Natural killer cell treated with Interleukin-12 subunit alpha and Interleukin-12 subunit beta and Interleukin-15 and Interleukin-18, amount 100 ng/mL, for 72 hours (primary cell): ENCODE measurements at regions not wholly inside any gene's neighbourhood (a gene's known extent, or its start where the extent isn't known, plus 50 kb on each side); places are given as distances from the start of the nearest gene placed in this dataset.

ENCODE experiments used
- ATAC-seq, 2 donors: fragments of 150-1000 bp; cut with Tn5 transposase in 1 of 2; sonication (Bioruptor Pico), chemical (Tn5 transposase) in 1 of 2; 2 replicates each; pipeline ENCODE4 v1.10.0; 2021
- DNase-seq: peaks from one replicate; pipeline ENCODE4 v3.0.0; 2022; ENCODE audit warnings: low spot score
- H3K27ac Mint-ChIP-seq, 2 donors: 1 replicate in 1 of 2; 2 replicates in 1 of 2; pipeline ENCODE4 v1.8.0; 2022; ENCODE audit warnings: mixed read lengths in 2 of 2, mild to moderate bottlenecking in 1 of 2, moderate library complexity in 1 of 2
- H3K27me3 Mint-ChIP-seq, 2 donors: 1 replicate in 1 of 2; 2 replicates in 1 of 2; pipeline ENCODE4 v1.8.0; 2022; ENCODE audit warnings: mixed read lengths in 2 of 2
- H3K36me3 Mint-ChIP-seq: one replicate; pipeline ENCODE4 v1.8.0; 2022; ENCODE audit warnings: mixed read lengths
- H3K4me1 Mint-ChIP-seq, 2 donors: 1 replicate in 1 of 2; 2 replicates in 1 of 2; pipeline ENCODE4 v1.8.0; 2022; ENCODE audit warnings: low read depth in 2 of 2, mixed read lengths in 2 of 2, mild to moderate bottlenecking in 1 of 2
- H3K4me3 Mint-ChIP-seq: one replicate; pipeline ENCODE4 v1.8.0; 2022; ENCODE audit warnings: mixed read lengths
- H3K9me3 Mint-ChIP-seq: 2 replicates; pipeline ENCODE4 v1.8.0; 2022; ENCODE audit warnings: mixed read lengths

GRCh38 chr1:58135821-58136321, 410.7 kb downstream of the OMA1 start:
- H3K27me3 Mint-ChIP-seq, result peaks cover 3 to 7% of the 10 kb centered on the region in 2 donors
- peaks cover 5% of the 10 kb centered on the region for H3K9me3 Mint-ChIP-seq
- no peak overlapping the region for H3K27ac Mint-ChIP-seq
- H3K36me3 Mint-ChIP-seq, result peaks cover 7% of the 10 kb centered on the region
- DNase-seq (no peak), ATAC-seq (no peak)
- no peak overlapping the region for H3K4me3 Mint-ChIP-seq
- no peaks in the 10 kb centered on the region for H3K4me1 Mint-ChIP-seq

DNA sequence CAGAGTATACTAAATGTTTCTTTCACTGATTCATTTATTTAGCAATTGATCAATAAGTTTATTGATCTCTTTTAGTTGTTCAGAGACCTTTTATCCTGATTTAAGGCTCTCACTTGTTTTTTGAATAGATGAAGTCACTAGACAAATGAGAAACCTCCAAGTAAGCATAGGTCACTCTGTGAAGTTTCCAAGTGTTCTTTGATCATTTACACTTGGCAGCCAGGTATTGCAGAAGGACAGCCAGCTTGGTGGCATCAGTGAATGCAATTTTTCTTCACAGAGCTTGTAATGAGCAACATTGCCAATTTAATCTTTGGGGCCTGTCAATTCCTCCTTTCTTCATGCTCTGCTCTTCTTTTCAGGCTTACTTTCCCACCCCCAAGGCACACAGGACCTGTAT, 413.0 kb downstream of the OMA1 start:
- Mint-ChIP-seq H3K27me3 (peaks cover 3 to 7% of the 10 kb centered on the region in 2 donors), H3K4me3 (no peak overlapping the region)

DNA sequence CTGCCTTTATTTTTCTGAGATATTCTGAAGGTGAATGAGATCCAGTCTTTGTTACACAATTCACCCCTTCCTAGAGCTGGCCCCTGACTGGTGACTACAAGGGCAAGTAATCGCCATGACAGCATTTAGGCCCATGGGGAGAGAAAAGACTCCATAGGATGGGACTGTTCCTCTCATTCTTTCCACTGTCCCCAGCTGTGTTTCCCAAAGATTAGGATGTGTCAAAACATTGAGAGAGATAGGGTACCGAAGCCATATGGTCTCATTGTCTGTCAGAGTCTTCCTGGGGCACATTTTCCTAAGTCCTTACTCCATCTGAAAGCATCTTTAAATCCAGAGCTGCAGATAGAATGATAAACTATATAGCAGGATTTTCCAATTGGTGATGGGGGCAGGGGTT, 423.5 kb downstream of the OMA1 start:
- no peaks in the 10 kb centered on the region for H3K9me3 Mint-ChIP-seq
- no peak for ATAC-seq
- H3K36me3 Mint-ChIP-seq, result no peaks in the 10 kb centered on the region
- H3K4me3 Mint-ChIP-seq, result no peak overlapping the region
- H3K27ac Mint-ChIP-seq, result no peak overlapping the region
- DNase-seq, result no peak
- no peaks in the 10 kb centered on the region for H3K27me3 Mint-ChIP-seq
- no peaks in the 10 kb centered on the region for H3K4me1 Mint-ChIP-seq

More for the DNA sequence above, 413.0 kb downstream of the OMA1 start:
- Mint-ChIP-seq H3K4me1 (no peaks in the 10 kb centered on the region), H3K36me3 (peaks cover 7% of the 10 kb centered on the region), H3K9me3 (peaks cover 5% of the 10 kb centered on the region), H3K27ac (no peak overlapping the region)
- no peak for ATAC-seq
- DNase-seq, result no peak

DNA sequence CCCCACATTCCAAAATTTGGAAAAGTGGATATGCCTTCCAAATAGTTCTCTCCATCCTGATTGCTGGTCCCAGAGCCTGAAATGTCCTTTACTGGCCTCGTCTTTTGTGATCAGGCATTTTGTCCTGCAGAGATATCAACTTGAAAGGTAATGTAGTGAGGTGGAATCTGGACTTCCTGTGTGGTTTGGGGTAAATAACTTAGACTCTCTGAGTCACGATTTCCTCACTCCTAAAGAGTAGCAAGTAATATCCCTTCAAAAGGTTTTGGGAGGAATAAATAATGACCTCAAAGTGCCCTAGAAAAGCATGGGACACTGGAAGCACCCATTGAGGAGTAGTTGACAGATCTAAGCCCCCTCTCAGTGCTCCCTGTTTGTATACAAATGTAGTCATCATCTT, 426.6 kb downstream of the OMA1 start:
- Mint-ChIP-seq H3K27ac (no peak overlapping the region), H3K36me3 (no peaks in the 10 kb centered on the region), H3K4me3 (no peak overlapping the region), H3K9me3 (no peaks in the 10 kb centered on the region), H3K27me3 (no peaks in the 10 kb centered on the region), H3K4me1 (no peaks in the 10 kb centered on the region)
- no peak for DNase-seq
- ATAC-seq, result no peak

DNA sequence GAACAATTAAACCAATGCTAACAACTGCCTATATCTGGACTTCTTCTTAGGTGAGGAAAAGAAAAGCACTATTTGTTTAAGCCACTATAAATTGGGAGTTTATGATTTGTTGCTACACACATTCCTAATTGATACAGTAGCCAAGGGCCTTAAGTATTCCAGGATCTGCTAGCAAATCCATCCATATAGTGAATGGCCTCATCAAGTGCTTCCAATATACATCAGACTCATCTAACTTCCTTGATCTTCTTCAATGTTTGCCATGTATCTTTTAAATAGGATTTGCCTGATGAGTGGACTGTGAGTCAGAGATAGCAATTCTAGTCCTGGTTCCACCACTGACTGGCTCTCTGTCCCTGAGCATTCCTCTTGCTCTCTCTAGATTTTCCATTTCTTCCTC, 430.2 kb downstream of the OMA1 start:
- peaks cover 4% of the 10 kb centered on the region for H3K9me3 Mint-ChIP-seq

DNA sequence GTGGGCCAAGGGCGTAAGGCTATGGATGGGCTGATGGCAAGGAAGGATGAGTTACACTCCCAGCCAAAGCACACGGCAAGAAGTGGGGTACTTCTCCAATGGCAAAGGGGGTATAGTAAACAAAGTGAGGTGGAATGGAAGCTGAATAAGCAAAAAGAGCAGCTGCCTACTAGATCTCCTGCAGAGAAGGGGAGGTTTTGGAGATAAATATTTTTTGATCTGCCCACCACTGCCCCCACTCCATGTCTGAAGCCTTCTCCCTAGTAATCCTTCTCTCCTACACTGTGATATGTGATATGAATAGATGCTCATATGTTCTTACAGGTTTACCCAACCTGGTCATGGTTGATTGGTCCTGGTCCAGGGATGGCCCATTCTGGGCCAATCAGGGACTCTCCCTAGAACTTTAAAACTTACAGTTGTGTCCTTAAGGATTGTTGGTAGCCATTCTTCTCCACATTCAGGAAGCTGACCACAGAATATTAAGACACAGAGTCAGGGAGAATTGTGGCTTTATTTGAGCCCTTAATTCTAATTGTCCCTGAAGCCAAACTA, 436.8 kb downstream of the OMA1 start:
- Mint-ChIP-seq H3K27ac (no peak overlapping the region), H3K4me3 (no peak overlapping the region), H3K36me3 (no peaks in the 10 kb centered on the region)

More for the DNA sequence above, 430.2 kb downstream of the OMA1 start:
- Mint-ChIP-seq H3K4me1 (no peaks in the 10 kb centered on the region), H3K27ac (no peak overlapping the region), H3K27me3 (peaks cover 11 to 21% of the 10 kb centered on the region in 2 donors), H3K4me3 (no peak overlapping the region), H3K36me3 (no peaks in the 10 kb centered on the region)
- ATAC-seq (no peak), DNase-seq (no peak)

GRCh38 chr1:58108783-58109182, 437.7 kb downstream of the OMA1 start:
- Mint-ChIP-seq H3K9me3 (no peaks in the 10 kb centered on the region), H3K27me3 (peaks cover 23 to 35% of the 10 kb centered on the region in 2 donors), H3K36me3 (no peaks in the 10 kb centered on the region), H3K4me3 (no peak overlapping the region), H3K27ac (no peak overlapping the region), H3K4me1 (no peaks in the 10 kb centered on the region)
- ATAC-seq, result no peak
- DNase-seq, result no peak

More for the DNA sequence above, 436.8 kb downstream of the OMA1 start:
- Mint-ChIP-seq H3K9me3 (peaks cover 3% of the 10 kb centered on the region), H3K4me1 (no peaks in the 10 kb centered on the region), H3K27me3 (peaks cover 19 to 32% of the 10 kb centered on the region in 2 donors)
- DNase-seq (no peak), ATAC-seq (no peak)

DNA sequence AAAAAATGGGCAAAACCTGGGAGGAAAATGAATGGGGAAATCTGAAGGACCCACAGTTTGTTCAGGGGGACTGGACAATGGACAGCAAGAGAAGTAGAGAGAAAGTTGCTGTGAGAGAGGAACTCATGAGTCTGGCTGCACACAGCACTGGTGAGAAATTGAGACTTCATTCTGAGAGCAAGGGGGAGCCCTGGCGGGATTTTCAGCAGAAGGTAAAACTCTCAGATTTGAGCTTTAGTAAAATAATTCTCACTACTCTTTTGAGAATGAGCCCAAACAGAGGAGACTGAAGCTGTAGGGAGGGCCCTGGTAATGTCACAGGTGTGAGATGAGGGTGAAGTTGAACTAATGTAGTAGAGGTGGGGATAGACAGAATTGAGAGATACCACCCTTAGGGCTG, 438.6 kb downstream of the OMA1 start:
- H3K4me1 Mint-ChIP-seq, result no peaks in the 10 kb centered on the region
- H3K4me3 Mint-ChIP-seq, result no peak overlapping the region
- H3K9me3 Mint-ChIP-seq, result no peaks in the 10 kb centered on the region
- DNase-seq, result no peak
- H3K36me3 Mint-ChIP-seq, result no peaks in the 10 kb centered on the region
- ATAC-seq, result no peak
- H3K27ac Mint-ChIP-seq, result no peak overlapping the region
- H3K27me3 Mint-ChIP-seq, result peaks cover 24 to 32% of the 10 kb centered on the region in 2 donors

- DNase-seq, result no peak
- Mint-ChIP-seq H3K4me1 (no peaks in the 10 kb centered on the region), H3K4me3 (no peak overlapping the region), H3K27me3 (peaks cover 14 to 17% of the 10 kb centered on the region in 2 donors), H3K36me3 (no peaks in the 10 kb centered on the region), H3K9me3 (no peaks in the 10 kb centered on the region), H3K27ac (no peak overlapping the region)
- ATAC-seq, result no peak
These were observed 441.6 kb downstream of the OMA1 start for GRCh38 chr1:58104960-58105359.

GRCh38 chr1:58096714-58097113, 449.8 kb downstream of the OMA1 start:
- Mint-ChIP-seq H3K4me3 (no peak overlapping the region), H3K9me3 (no peaks in the 10 kb centered on the region), H3K4me1 (no peaks in the 10 kb centered on the region), H3K27ac (no peak overlapping the region), H3K36me3 (no peaks in the 10 kb centered on the region), H3K27me3 (peaks cover 0 to 6% of the 10 kb centered on the region in 2 donors)
- DNase-seq, result no peak
- ATAC-seq, result no peak

- H3K4me1 Mint-ChIP-seq, result no peaks in the 10 kb centered on the region
- H3K27ac Mint-ChIP-seq, result no peak overlapping the region
- DNase-seq (no peak), ATAC-seq (no peak)
- H3K4me3 Mint-ChIP-seq, result no peak overlapping the region
- peaks cover 0 to 6% of the 10 kb centered on the region in 2 donors for H3K27me3 Mint-ChIP-seq
- no peaks in the 10 kb centered on the region for H3K9me3 Mint-ChIP-seq
- H3K36me3 Mint-ChIP-seq, result no peaks in the 10 kb centered on the region
These were observed 451.3 kb downstream of the OMA1 start for GRCh38 chr1:58095183-58095582.

GRCh38 chr1:58094221-58094620, 452.3 kb downstream of the OMA1 start:
- Mint-ChIP-seq H3K27ac (no peak overlapping the region), H3K4me3 (no peak overlapping the region), H3K36me3 (no peaks in the 10 kb centered on the region), H3K4me1 (no peaks in the 10 kb centered on the region), H3K9me3 (no peaks in the 10 kb centered on the region), H3K27me3 (peaks cover 0 to 9% of the 10 kb centered on the region in 2 donors)
- DNase-seq, result no peak
- ATAC-seq, result no peak

DNA sequence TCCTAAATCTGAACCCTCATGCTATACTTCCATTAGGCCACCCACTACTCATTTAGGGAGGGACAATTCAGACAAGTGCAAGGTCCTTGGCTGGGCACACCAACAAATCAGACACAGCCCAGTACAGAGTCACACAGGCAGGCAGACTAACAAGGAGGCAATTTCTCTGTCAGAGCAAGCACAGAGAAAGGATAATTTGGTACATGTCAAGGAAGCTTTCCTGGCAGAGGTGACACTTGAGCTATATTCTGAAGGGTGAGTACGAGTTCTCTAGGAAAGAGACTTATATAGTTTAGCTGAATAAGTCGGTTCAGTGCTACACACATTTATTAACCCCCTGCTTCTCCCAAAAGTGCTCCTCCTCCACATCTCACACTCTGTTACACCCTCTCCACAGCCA, 455.9 kb downstream of the OMA1 start:
- no peak overlapping the region for H3K27ac Mint-ChIP-seq
- H3K27me3 Mint-ChIP-seq, result peaks cover 3 to 6% of the 10 kb centered on the region in 2 donors
- no peaks in the 10 kb centered on the region for H3K36me3 Mint-ChIP-seq
- DNase-seq, result no peak
- H3K4me3 Mint-ChIP-seq, result no peak overlapping the region
- no peaks in the 10 kb centered on the region for H3K9me3 Mint-ChIP-seq
- no peaks in the 10 kb centered on the region for H3K4me1 Mint-ChIP-seq
- no peak for ATAC-seq

DNA sequence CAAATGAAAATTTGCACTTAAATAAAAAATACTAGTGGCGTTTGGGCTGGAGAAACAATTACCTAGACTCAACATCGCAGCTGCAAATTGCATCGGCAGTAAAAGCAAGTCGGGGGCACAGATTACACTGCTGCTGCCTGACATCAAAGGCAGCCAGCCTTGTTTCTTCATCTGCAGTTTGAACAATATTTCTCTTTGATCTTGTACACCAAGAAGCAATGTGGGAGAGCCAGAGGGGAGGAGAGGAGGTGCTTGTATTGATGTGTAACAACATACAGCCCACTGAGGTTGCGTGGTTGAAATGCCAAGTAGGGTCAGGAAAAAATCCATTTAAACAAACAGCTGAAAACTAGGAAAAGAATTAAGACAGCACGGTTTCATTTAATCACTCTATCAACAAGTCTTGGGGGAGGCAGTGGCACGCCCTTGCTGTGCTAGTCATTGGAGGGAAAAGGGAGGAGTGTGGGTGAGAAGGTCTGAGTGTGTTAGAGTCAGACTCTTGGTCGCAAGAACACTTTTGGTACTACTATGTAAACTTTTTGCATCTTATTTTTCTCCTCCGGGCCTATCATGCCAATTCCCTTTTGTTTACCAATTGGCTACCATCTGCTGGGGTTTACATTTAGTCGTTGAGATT, 456.5 kb downstream of the OMA1 start:
- ATAC-seq, result no peak
- H3K27me3 Mint-ChIP-seq, result peaks cover 3 to 6% of the 10 kb centered on the region in 2 donors
- H3K27ac Mint-ChIP-seq, result no peak overlapping the region
- H3K36me3 Mint-ChIP-seq, result no peaks in the 10 kb centered on the region
- no peak overlapping the region for H3K4me3 Mint-ChIP-seq
- no peak for DNase-seq
- no peaks in the 10 kb centered on the region for H3K4me1 Mint-ChIP-seq
- H3K9me3 Mint-ChIP-seq, result no peaks in the 10 kb centered on the region
